SK-N-SH (cell line): ENCODE measurements at regions not wholly inside any gene's neighbourhood (a gene's known extent, or its start where the extent isn't known, plus 50 kb on each side); places are given as distances from the start of the nearest gene placed in this dataset.
"Not testable (repeated sequence)": the region's sequence is repeated elsewhere in the genome, so short reads cannot be mapped to it uniquely, and the experiment has no call there.

Source experiments
- CTCF ChIA-PET: fragments of 300-600, 350-600 bp; formaldehyde crosslinking; extraction: SDS; loops from one replicate; lab custom pipeline; 2021; lab: Yijun Ruan, JAX
- POLR2A ChIA-PET: fragments of 350-600 bp; sonication (Branson Sonifier 250); formaldehyde crosslinking; extraction: SDS; loops from one replicate; lab custom pipeline; 2020; ENCODE audit warnings: antibody characterized with exemption, inconsistent platforms; lab: Yijun Ruan, JAX
- DNase-seq: peaks from one replicate; pipeline ENCODE4 v3.0.0; 2012
- H2AFZ ChIP-seq: fragments of 200-600 bp; sonication (generic); 2 replicates; pipeline ENCODE4 v1.8.1; 2016; ENCODE audit warnings: antibody characterized with exemption, mild to moderate bottlenecking, low read depth
- H3F3A ChIP-seq: fragments of 200-600 bp; sonication (generic); replicated peaks from 2 replicates; pipeline ENCODE3; 2016; ENCODE audit warnings: antibody characterized with exemption, mild to moderate bottlenecking; ENCODE audit not compliant: insufficient read depth
- H3K27ac ChIP-seq, 2 experiments: fragments of 200-500 bp in 1 of 2; fragments of 200-600 bp in 1 of 2; sonication (Bioruptor generic) in 1 of 2; sonication (generic), shearing (Covaris generic) in 1 of 2; 2 replicates each; pipeline versions ENCODE4 v1.5.1 to v1.6.1; 2014 to 2016; ENCODE audit warnings: low read depth in 2 of 2, inconsistent platforms in 1 of 2, low read length in 1 of 2, mild to moderate bottlenecking in 1 of 2, mixed read lengths in 1 of 2
- H3K27me3 ChIP-seq: fragments of 200-600 bp; sonication (generic), shearing (Covaris generic); 2 replicates; pipeline ENCODE4 v1.6.1; 2016; ENCODE audit warnings: mixed run types; ENCODE audit not compliant: insufficient read depth
- H3K36me3 ChIP-seq, 2 experiments: fragments of 200-500 bp in 1 of 2; fragments of 200-600 bp in 1 of 2; sonication (Bioruptor generic) in 1 of 2; sonication (generic) in 1 of 2; replicated peaks in 1 of 2; 2 replicates each; pipeline versions ENCODE3 to v1.5.1; 2014 to 2016; ENCODE audit warnings: low read length in 1 of 2, mild to moderate bottlenecking in 1 of 2; ENCODE audit not compliant: insufficient read depth in 2 of 2, control insufficient read depth in 1 of 2
- H3K4me1 ChIP-seq, 2 experiments: fragments of 200-500 bp in 1 of 2; fragments of 200-600 bp in 1 of 2; sonication (Bioruptor generic) in 1 of 2; sonication (generic), shearing (Covaris generic) in 1 of 2; 2 replicates each; pipeline versions ENCODE4 v1.5.1 to v1.6.1; 2014 to 2016; ENCODE audit warnings: low read depth in 1 of 2, low read length in 1 of 2, mixed run types in 1 of 2; ENCODE audit not compliant: insufficient read depth in 2 of 2, control insufficient read depth in 1 of 2
- H3K4me2 ChIP-seq: fragments of 200-600 bp; sonication (generic), shearing (Covaris generic); 2 replicates; pipeline ENCODE4 v1.6.1; 2017; ENCODE audit warnings: mixed run types
- H3K4me3 ChIP-seq, 2 experiments: fragments of 200-500 bp in 1 of 2; fragments of 200-600 bp in 1 of 2; sonication (Bioruptor generic) in 1 of 2; sonication (generic), shearing (Covaris generic) in 1 of 2; 2 replicates each; pipeline versions ENCODE4 v1.5.1 to v1.8.1; 2014 to 2016; ENCODE audit warnings: low read depth in 2 of 2, inconsistent platforms in 1 of 2, low read length in 1 of 2, mild to moderate bottlenecking in 1 of 2, mixed read lengths in 1 of 2, moderate library complexity in 1 of 2
- H3K79me2 ChIP-seq: fragments of 200-600 bp; sonication (generic); 2 replicates; pipeline ENCODE4 v1.8.1; 2017; ENCODE audit warnings: mild to moderate bottlenecking; ENCODE audit not compliant: insufficient read depth
- H3K9ac ChIP-seq: fragments of 200-600 bp; sonication (generic); 2 replicates; pipeline ENCODE4 v1.6.1; 2017; ENCODE audit warnings: mixed run types
- H3K9me2 ChIP-seq: fragments of 200-600 bp; sonication (generic); 2 replicates; pipeline ENCODE4 v1.6.1; 2017; ENCODE audit warnings: mixed run types
- H3K9me3 ChIP-seq: fragments of 200-600 bp; sonication (generic); 2 replicates; pipeline ENCODE4 v1.6.1; 2017; ENCODE audit warnings: mixed run types, mild to moderate bottlenecking, moderate library complexity
- H4K20me1 ChIP-seq: fragments of 200-600 bp; sonication (generic); 2 replicates; pipeline ENCODE4 v1.6.1; 2017; ENCODE audit warnings: mild to moderate bottlenecking, mixed run types; ENCODE audit not compliant: insufficient read depth
- EZH2phosphoT487 ChIP-seq: fragments of 200-600 bp; sonication (generic); IDR thresholded peaks from 2 replicates; pipeline ENCODE4 v1.6.1; 2017; ENCODE audit warnings: low read depth, mixed run types, mild to moderate bottlenecking, antibody characterized with exemption, moderate library complexity, borderline replicate concordance
- FOXJ3 ChIP-seq: sonication (generic); formaldehyde crosslinking; IDR thresholded peaks from 2 replicates; pipeline ENCODE4 v1.5.1; 2020; ENCODE audit warnings: mild to moderate bottlenecking, missing genetic modification reagents
- MAX ChIP-seq: IDR thresholded peaks from 2 replicates; pipeline ENCODE4 v1.4.0; 2012; ENCODE audit warnings: low read depth
- POLR2AphosphoS5 ChIP-seq: IDR thresholded peaks from 2 replicates; pipeline ENCODE4 v1.6.1; 2012; ENCODE audit warnings: low read depth, low read length
- RAD21 ChIP-seq: IDR thresholded peaks from 2 replicates; pipeline ENCODE4 v1.6.1; 2012; ENCODE audit warnings: mild to moderate bottlenecking, low read length
- RCOR1 ChIP-seq: fragments of 150-350 bp; IDR thresholded peaks from 2 replicates; pipeline ENCODE4 v1.6.1; 2017; ENCODE audit warnings: antibody characterized with exemption, low read length
- YY1 ChIP-seq: IDR thresholded peaks from 2 replicates; pipeline ENCODE4 v1.4.0; 2012; ENCODE audit warnings: low read depth, mild to moderate bottlenecking
- WGBS: methylation state at CpG from one replicate; pipeline ENCODE4 v1.1.6; 2017; ENCODE audit warnings: low lambda C conversion rate; 5-methylcytosine and 5-hydroxymethylcytosine counted together
- TF ChIP-seq, protein P1 (sequence below): fragments of 150-350 bp; IDR thresholded peaks from 2 replicates; pipeline ENCODE4 v1.6.1; 2017; ENCODE audit warnings: antibody characterized with exemption, low read length, low read depth, borderline replicate concordance

GRCh38 chr14:82811246-82811645 is 1277.6 kb upstream of the SEL1L start:
- CTCF ChIA-PET = no interaction called here
- 21% methylated on average over 2 of the region's 2 CpGs for WGBS

DNA sequence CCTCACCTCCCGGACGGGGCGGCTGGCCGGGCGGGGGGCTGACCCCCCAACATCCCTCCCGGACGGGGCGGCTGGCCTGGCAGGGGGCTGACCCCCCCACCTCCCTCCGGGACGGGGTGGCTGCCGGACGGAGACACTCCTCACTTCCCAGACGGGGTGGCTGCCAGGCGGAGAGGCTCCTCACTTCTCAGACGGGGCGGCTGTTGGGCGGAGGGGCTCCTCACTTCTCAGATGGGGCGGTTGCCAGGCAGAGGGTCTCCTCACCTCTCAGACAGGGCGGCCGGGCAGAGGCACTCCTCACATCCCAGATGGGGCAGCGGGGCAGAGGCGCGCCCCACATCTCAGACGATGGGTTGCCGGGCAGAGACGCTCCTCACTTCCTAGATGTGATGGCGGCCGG is 1280.7 kb upstream of the SEL1L start:
- H3K4me3 ChIP-seq, H3K27ac ChIP-seq, H3K79me2 ChIP-seq, H3K4me2 ChIP-seq, H2AFZ ChIP-seq, H3K9me3 ChIP-seq, POLR2A ChIA-PET, CTCF ChIA-PET, H3K9me2 ChIP-seq, H3K27me3 ChIP-seq, DNase-seq, H3K4me1 ChIP-seq, H3F3A ChIP-seq, H4K20me1 ChIP-seq, H3K9ac ChIP-seq, H3K36me3 ChIP-seq: not testable (repeated sequence)
- WGBS = 60% methylated on average over 3 of the region's 28 CpGs

More at GRCh38 chr14:82811246-82811645, 1277.6 kb upstream of the SEL1L start:
- Histone ChIP-seq H3K27ac (no peak overlapping the region), H3K79me2 (no peaks in the 10 kb centered on the region), H3K4me1 (no peaks in the 10 kb centered on the region), H4K20me1 (no peaks in the 10 kb centered on the region), H3K9ac (no peak overlapping the region), H3K4me2 (no peak overlapping the region), H3K36me3 (no peaks in the 10 kb centered on the region), H3K4me3 (no peak overlapping the region), H3K9me3 (no peaks in the 10 kb centered on the region), H3K9me2 (no peaks in the 10 kb centered on the region), H3K27me3 (no peaks in the 10 kb centered on the region), H2AFZ (no peak overlapping the region), H3F3A (no peaks in the 10 kb centered on the region)
- TF ChIP-seq EZH2phosphoT487 (no peak), FOXJ3 (no peak), RAD21 (no peak), POLR2AphosphoS5 (no peak), RCOR1 (no peak)
- TF ChIP-seq, protein P1, sequence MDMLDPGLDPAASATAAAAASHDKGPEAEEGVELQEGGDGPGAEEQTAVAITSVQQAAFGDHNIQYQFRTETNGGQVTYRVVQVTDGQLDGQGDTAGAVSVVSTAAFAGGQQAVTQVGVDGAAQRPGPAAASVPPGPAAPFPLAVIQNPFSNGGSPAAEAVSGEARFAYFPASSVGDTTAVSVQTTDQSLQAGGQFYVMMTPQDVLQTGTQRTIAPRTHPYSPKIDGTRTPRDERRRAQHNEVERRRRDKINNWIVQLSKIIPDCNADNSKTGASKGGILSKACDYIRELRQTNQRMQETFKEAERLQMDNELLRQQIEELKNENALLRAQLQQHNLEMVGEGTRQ = no peak
- POLR2A ChIA-PET = no interaction called here
- DNase-seq = no peak

- H3K4me1 ChIP-seq = no peaks in the 10 kb centered on the region
- H3K27ac ChIP-seq = no peak overlapping the region
- no peak overlapping the region for H2AFZ ChIP-seq
- no peaks in the 10 kb centered on the region for H3K9me3 ChIP-seq
- no peak overlapping the region for H3K4me2 ChIP-seq
- H3K79me2 ChIP-seq = no peaks in the 10 kb centered on the region
- H3K27me3 ChIP-seq = no peaks in the 10 kb centered on the region
- no peak overlapping the region for H3K4me3 ChIP-seq
- ChIA-PET POLR2A (no interaction called here), CTCF (no interaction called here)
- H3K9ac ChIP-seq = no peak overlapping the region
- H3K36me3 ChIP-seq = no peaks in the 10 kb centered on the region
- no peak for DNase-seq
- H4K20me1 ChIP-seq = no peaks in the 10 kb centered on the region
- TF ChIP-seq YY1 (no peak), POLR2AphosphoS5 (no peak), MAX (no peak), FOXJ3 (no peak)
- no peaks in the 10 kb centered on the region for H3K9me2 ChIP-seq
- 3% methylated on average over 4 of the region's 4 CpGs for WGBS
- no peaks in the 10 kb centered on the region for H3F3A ChIP-seq
Observed at GRCh38 chr14:82830596-82830995, 1296.9 kb upstream of the SEL1L start.
